HepG2 (cell line): ENCODE measurements at regions not wholly inside any gene's neighbourhood (a gene's known extent, or its start where the extent isn't known, plus 50 kb on each side); places are given as distances from the start of the nearest gene placed in this dataset.

Experiments used
- ARNT ChIP-seq: fragments of 450-650 bp; IDR thresholded peaks from 2 replicates; pipeline ENCODE4 v1.6.1; 2017
- NCOA5 ChIP-seq: sonication (generic); formaldehyde crosslinking; IDR thresholded peaks from 2 replicates; pipeline ENCODE4 v1.4.0; 2020; ENCODE audit warnings: missing genetic modification reagents
- SP2 ChIP-seq: sonication (generic); formaldehyde crosslinking; IDR thresholded peaks from 2 replicates; pipeline ENCODE4 v1.5.1; 2020; ENCODE audit warnings: mild to moderate bottlenecking, missing genetic modification reagents
- ZBTB26 ChIP-seq: IDR thresholded peaks from 2 replicates; pipeline ENCODE4 v1.6.1; 2016; ENCODE audit warnings: missing compliant biosample characterization, missing genetic modification reagents, borderline replicate concordance

- TF ChIP-seq ARNT (no peak), SP2 (no peak), NCOA5 (no peak), ZBTB26 (CRISPR knock-in tag) (no peak)
Measured at GRCh38 chr10:4176500-4177281, 391.7 kb upstream of the KLF6 start.
